ENCODE measurements at regions not wholly inside any gene's neighbourhood (a gene's known extent, or its start where the extent isn't known, plus 50 kb on each side); places are given as distances from the start of the nearest gene placed in this dataset.

- TF ChIP-seq RARB (CRISPR knock-in tag; IDR thresholded peaks at IDR 0.05) = no peak
- no peak for TF ChIP-seq GLIS3 (CRISPR knock-in tag; IDR thresholded peaks at IDR 0.05)
- TF ChIP-seq ZNF565 (CRISPR knock-in tag; conservative IDR thresholded peaks at IDR 0.05; ENCODE audit: low read depth) = no peak
- no peak for TF ChIP-seq ARNTL (CRISPR knock-in tag; IDR thresholded peaks at IDR 0.05; ENCODE audit: borderline replicate concordance, low read depth)
- no peak for TF ChIP-seq CREB5 (CRISPR knock-in tag; IDR thresholded peaks at IDR 0.05; ENCODE audit: low read depth)
- no peak for TF ChIP-seq OSR1 (CRISPR knock-in tag; IDR thresholded peaks at IDR 0.05)
- TF ChIP-seq ZC3H10 (CRISPR knock-in tag; IDR thresholded peaks at IDR 0.05) = no peak
- no peak for TF ChIP-seq PATZ1 (CRISPR knock-in tag; IDR thresholded peaks at IDR 0.05; ENCODE audit: borderline replicate concordance)
- no peak for TF ChIP-seq CSRNP3 (CRISPR knock-in tag; IDR thresholded peaks at IDR 0.05)
- no peak for TF ChIP-seq ZFP30 (CRISPR knock-in tag; IDR thresholded peaks at IDR 0.05)
- TF ChIP-seq ZNF70 (CRISPR knock-in tag; IDR thresholded peaks at IDR 0.05) = no peak
- no peak for TF ChIP-seq ISL1 (CRISPR knock-in tag; IDR thresholded peaks at IDR 0.05)
- TF ChIP-seq ESRRG (CRISPR knock-in tag; IDR thresholded peaks at IDR 0.05) = no peak
- no peak for TF ChIP-seq POU6F1 (CRISPR knock-in tag; IDR thresholded peaks at IDR 0.05; ENCODE audit: borderline replicate concordance, low read depth)
These were observed 115.5 kb upstream of the AFDN start for GRCh38 chr6:167711211-167711610.

All from SK-N-SH treated with all-trans-retinoic acid at 6 μM for 48 hours (cell line).